ENCODE measurements at regions not wholly inside any gene's neighbourhood (a gene's known extent, or its start where the extent isn't known, plus 50 kb on each side); places are given as distances from the start of the nearest gene placed in this dataset.

DNA sequence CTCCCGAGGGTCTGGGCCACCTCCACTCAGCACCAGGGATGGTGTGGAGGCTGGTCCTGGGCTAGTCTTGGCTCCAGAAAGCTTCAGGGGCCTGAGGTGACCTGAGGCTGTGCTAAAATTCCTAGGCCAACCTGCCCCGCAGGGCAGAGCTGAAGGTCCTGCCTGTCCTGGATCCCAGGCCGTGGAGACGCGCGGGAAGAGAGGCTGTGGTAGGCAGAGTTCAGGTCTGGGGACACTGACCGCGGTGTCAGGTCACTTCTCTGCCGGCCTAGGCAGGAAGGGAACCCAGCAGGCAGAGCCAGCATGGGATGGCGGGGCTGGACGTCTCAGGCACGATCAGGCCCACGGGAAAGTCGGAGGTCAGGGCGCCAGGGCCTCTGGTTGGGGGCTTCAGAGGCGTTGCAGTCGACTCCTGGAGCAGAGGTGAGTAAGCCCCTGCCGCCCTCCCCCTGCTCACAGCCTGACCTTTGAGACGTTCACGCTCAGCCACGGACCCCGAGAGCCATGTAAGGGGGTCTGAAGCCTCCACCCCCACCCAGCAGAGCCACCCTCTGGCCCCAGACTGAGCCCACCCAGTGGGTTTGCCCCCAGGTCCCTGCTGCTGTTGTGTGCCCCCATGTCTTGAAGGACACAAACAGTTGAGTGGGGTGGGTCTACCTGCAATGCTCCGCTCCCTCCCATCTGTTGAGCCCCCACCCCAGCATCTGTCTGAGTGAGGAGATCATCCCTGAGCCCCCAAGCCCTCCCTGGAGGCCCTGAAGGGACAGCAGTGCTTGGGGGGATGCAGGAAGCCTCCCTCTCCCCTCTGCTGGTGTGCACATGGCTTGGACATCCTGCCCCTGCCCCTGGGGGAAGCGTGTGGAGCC, 142.7 kb downstream of the KIF26A start:
- no peak for DNase-seq (ENCODE audit: low read depth)
- no peak overlapping the region for H3K4me3 ChIP-seq (ENCODE audit: low read length)
- peaks cover 18% of the 10 kb centered on the region for H3K27me3 ChIP-seq (replicated peaks; ENCODE audit: control insufficient read depth, insufficient read depth, low read length)
- H3K4me1 ChIP-seq (ENCODE audit: control insufficient read depth, insufficient read depth, low read length) = no peaks in the 10 kb centered on the region
- no peaks in the 10 kb centered on the region for H3K9me3 ChIP-seq (ENCODE audit: control insufficient read depth, low read length)
- H3K9ac ChIP-seq (ENCODE audit: low read length) = no peak overlapping the region
- H3K36me3 ChIP-seq (ENCODE audit: control insufficient read depth, insufficient read depth, low read length, severe bottlenecking) = no peaks in the 10 kb centered on the region

- no peaks in the 10 kb centered on the region for H3K9me3 ChIP-seq (ENCODE audit: control insufficient read depth, low read length)
- no peaks in the 10 kb centered on the region for H3K4me1 ChIP-seq (ENCODE audit: control insufficient read depth, insufficient read depth, low read length)
- no peak for DNase-seq (ENCODE audit: low read depth)
- no peak overlapping the region for H3K4me3 ChIP-seq (ENCODE audit: low read length)
- H3K27me3 ChIP-seq (replicated peaks; ENCODE audit: control insufficient read depth, insufficient read depth, low read length) = peaks cover 17% of the 10 kb centered on the region
- H3K9ac ChIP-seq (ENCODE audit: low read length) = no peak overlapping the region
- no peaks in the 10 kb centered on the region for H3K36me3 ChIP-seq (ENCODE audit: control insufficient read depth, insufficient read depth, low read length, severe bottlenecking)
These were observed 143.4 kb downstream of the KIF26A start for GRCh38 chr14:104281768-104282301.

DNA sequence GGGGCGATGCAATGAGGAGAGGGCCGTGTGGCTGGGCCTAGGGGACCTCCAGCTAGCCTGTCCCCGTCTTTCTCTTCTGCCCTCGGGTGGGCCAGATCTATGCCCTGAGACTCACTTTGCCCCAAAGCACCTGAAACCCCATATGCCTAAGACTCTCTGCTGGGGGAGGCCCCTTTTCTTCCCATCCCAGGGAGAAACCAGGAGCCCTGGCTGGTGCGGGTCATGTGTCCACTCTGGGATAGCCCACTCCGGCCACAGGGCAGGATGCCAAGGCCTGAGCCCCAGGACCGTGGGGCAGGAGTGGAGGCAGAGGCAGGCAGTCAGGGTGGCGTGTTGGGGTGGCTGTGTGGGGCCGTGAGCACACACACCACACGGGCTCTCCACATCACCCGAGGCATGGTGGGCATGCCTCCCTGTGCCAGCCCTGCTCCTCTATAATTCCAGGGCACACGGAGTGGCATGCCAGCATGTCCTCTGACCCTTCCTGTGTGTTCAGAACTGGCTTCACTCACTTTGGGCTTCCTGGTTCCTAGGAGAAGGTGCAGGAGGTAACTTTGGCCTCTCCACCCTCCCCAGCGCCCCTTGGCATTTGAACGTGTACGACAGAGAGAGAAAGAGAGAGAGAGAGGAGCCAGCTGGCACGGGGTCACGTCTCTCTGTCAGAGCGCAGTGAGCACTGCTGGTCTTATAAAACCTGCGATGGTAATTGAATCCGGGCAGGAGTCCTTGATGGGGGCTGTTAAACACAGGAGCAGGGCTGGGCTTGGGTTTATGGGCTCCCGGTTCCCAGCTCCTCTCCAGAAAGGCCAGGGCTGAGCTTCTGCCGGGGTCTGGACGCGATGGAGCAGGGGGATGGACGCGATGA, 144.2 kb downstream of the KIF26A start:
- Histone ChIP-seq H3K4me1 (ENCODE audit: control insufficient read depth, insufficient read depth, low read length) (no peaks in the 10 kb centered on the region), H3K9me3 (ENCODE audit: control insufficient read depth, low read length) (no peaks in the 10 kb centered on the region), H3K36me3 (ENCODE audit: control insufficient read depth, insufficient read depth, low read length, severe bottlenecking) (no peaks in the 10 kb centered on the region), H3K27me3 (replicated peaks; ENCODE audit: control insufficient read depth, insufficient read depth, low read length) (peaks cover 11% of the 10 kb centered on the region), H3K9ac (ENCODE audit: low read length) (no peak overlapping the region), H3K4me3 (ENCODE audit: low read length) (no peak overlapping the region)
- DNase-seq (ENCODE audit: low read depth) = no peak

- no peaks in the 10 kb centered on the region for H3K9me3 ChIP-seq (ENCODE audit: control insufficient read depth, low read length)
- no peaks in the 10 kb centered on the region for H3K4me1 ChIP-seq (ENCODE audit: control insufficient read depth, insufficient read depth, low read length)
- no peak for DNase-seq (ENCODE audit: low read depth)
- H3K4me3 ChIP-seq (ENCODE audit: low read length) = no peak overlapping the region
- H3K27me3 ChIP-seq (replicated peaks; ENCODE audit: control insufficient read depth, insufficient read depth, low read length) = peaks cover 2% of the 10 kb centered on the region
- no peak overlapping the region for H3K9ac ChIP-seq (ENCODE audit: low read length)
- no peaks in the 10 kb centered on the region for H3K36me3 ChIP-seq (ENCODE audit: control insufficient read depth, insufficient read depth, low read length, severe bottlenecking)
These were observed 145.1 kb downstream of the KIF26A start for GRCh38 chr14:104283197-104284106.

DNA sequence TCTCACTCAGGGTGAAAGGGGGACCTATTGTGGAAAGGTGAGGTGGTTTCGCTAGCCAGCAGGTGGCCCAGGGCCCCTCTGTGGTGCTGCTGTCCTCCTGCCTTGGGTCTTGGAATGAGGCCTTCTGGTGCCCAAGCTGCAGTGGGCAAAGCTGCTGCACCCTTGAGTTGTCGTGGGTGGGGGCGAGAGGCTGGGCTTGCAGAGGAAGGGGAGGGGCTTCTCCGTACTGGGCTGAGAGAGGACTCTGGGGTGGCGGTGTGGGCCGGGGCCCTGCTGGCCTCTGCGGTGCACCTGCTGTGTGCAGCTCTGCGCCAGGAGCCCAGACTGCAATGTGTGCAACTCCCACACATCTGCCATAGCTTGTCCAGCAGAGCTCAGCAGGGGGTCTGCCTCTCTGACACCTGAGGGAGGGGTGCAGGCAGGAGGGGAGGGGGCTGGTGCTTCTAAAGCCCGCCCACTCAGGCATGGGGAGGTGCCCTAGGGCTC, 145.8 kb downstream of the KIF26A start:
- Histone ChIP-seq H3K36me3 (ENCODE audit: control insufficient read depth, insufficient read depth, low read length, severe bottlenecking) (no peaks in the 10 kb centered on the region), H3K4me1 (ENCODE audit: control insufficient read depth, insufficient read depth, low read length) (no peaks in the 10 kb centered on the region), H3K4me3 (ENCODE audit: low read length) (no peak overlapping the region), H3K9ac (ENCODE audit: low read length) (no peak overlapping the region), H3K27me3 (replicated peaks; ENCODE audit: control insufficient read depth, insufficient read depth, low read length) (no peaks in the 10 kb centered on the region), H3K9me3 (ENCODE audit: control insufficient read depth, low read length) (no peaks in the 10 kb centered on the region)
- no peak for DNase-seq (ENCODE audit: low read depth)

DNA sequence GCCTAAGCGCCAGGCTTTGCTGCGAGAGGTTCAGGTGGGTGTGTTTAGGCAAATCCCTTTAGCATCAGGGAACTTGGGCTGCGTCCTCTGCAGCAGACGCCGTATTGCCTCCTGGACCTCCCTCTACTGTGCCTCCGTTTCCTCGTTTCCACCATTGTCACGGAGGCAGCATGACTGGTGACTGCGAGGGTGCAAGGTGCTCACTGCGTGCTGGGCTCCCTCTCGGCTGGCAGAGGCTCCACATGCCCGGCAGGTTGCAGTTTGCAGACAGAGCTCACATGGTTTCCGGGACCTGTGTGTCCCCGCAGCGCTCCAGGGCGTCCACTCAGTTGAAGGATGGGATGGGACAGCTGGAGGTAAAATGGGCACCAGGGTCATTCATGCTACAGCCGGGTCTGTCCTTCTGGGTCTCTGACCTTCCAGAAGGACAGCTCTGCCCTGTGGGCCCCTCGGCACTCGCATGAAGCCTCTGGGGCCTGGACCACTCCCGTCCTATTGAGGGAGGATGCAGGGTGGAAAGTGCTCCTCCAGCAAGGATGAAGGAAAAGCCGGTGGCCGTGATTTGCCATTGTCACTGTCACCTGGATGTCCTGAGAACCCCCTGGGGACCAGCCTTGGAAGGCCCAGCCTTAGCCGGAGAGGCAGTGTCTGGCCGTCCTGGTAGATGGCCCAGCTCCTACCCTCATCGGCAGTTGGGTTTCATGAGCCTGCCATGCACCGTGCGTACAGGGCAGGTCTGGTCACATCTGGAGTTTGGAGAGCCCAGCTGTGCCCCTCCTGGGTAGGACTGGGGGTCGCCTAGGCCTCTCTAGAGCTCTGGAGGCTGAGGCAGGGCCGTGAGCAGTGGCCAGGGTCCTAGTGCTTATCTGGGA, 146.5 kb downstream of the KIF26A start:
- no peak for DNase-seq (ENCODE audit: low read depth)
- no peak overlapping the region for H3K4me3 ChIP-seq (ENCODE audit: low read length)

GRCh38 chr14:104285508-104285840, 147.1 kb downstream of the KIF26A start:
- Histone ChIP-seq H3K4me3 (ENCODE audit: low read length) (no peak overlapping the region), H3K27me3 (replicated peaks; ENCODE audit: control insufficient read depth, insufficient read depth, low read length) (no peaks in the 10 kb centered on the region), H3K9ac (ENCODE audit: low read length) (no peak overlapping the region), H3K9me3 (ENCODE audit: control insufficient read depth, low read length) (no peaks in the 10 kb centered on the region), H3K36me3 (ENCODE audit: control insufficient read depth, insufficient read depth, low read length, severe bottlenecking) (no peaks in the 10 kb centered on the region), H3K4me1 (ENCODE audit: control insufficient read depth, insufficient read depth, low read length) (no peaks in the 10 kb centered on the region)
- no peak for DNase-seq (ENCODE audit: low read depth)

More for the DNA sequence above, 146.5 kb downstream of the KIF26A start:
- no peaks in the 10 kb centered on the region for H3K27me3 ChIP-seq (replicated peaks; ENCODE audit: control insufficient read depth, insufficient read depth, low read length)
- H3K36me3 ChIP-seq (ENCODE audit: control insufficient read depth, insufficient read depth, low read length, severe bottlenecking) = no peaks in the 10 kb centered on the region
- no peaks in the 10 kb centered on the region for H3K9me3 ChIP-seq (ENCODE audit: control insufficient read depth, low read length)
- no peaks in the 10 kb centered on the region for H3K4me1 ChIP-seq (ENCODE audit: control insufficient read depth, insufficient read depth, low read length)
- H3K9ac ChIP-seq (ENCODE audit: low read length) = no peak overlapping the region

- Histone ChIP-seq H3K36me3 (ENCODE audit: control insufficient read depth, insufficient read depth, low read length, severe bottlenecking) (no peaks in the 10 kb centered on the region), H3K9ac (ENCODE audit: low read length) (no peak overlapping the region), H3K4me3 (ENCODE audit: low read length) (no peak overlapping the region), H3K27me3 (replicated peaks; ENCODE audit: control insufficient read depth, insufficient read depth, low read length) (no peaks in the 10 kb centered on the region), H3K9me3 (ENCODE audit: control insufficient read depth, low read length) (no peaks in the 10 kb centered on the region), H3K4me1 (ENCODE audit: control insufficient read depth, insufficient read depth, low read length) (no peaks in the 10 kb centered on the region)
- DNase-seq (ENCODE audit: low read depth) = no peak
These were observed 147.7 kb downstream of the KIF26A start for GRCh38 chr14:104286086-104286485.

- Histone ChIP-seq H3K9me3 (ENCODE audit: control insufficient read depth, low read length) (no peaks in the 10 kb centered on the region), H3K4me1 (ENCODE audit: control insufficient read depth, insufficient read depth, low read length) (no peaks in the 10 kb centered on the region)
These were observed 148.1 kb downstream of the KIF26A start for GRCh38 chr14:104286496-104286895.

More at GRCh38 chr14:104286496-104286895, 148.1 kb downstream of the KIF26A start:
- Histone ChIP-seq H3K4me3 (ENCODE audit: low read length) (no peak overlapping the region), H3K9ac (ENCODE audit: low read length) (no peak overlapping the region), H3K36me3 (ENCODE audit: control insufficient read depth, insufficient read depth, low read length, severe bottlenecking) (no peaks in the 10 kb centered on the region), H3K27me3 (replicated peaks; ENCODE audit: control insufficient read depth, insufficient read depth, low read length) (no peaks in the 10 kb centered on the region)
- no peak for DNase-seq (ENCODE audit: low read depth)
